ENCODE measurements at regions not wholly inside any gene's neighbourhood (a gene's known extent, or its start where the extent isn't known, plus 50 kb on each side); places are given as distances from the start of the nearest gene placed in this dataset.

- intact Hi-C loops (cut with micrococcal nuclease) = no loop called here
These were observed 363.9 kb downstream of the KCNJ3 start for GRCh38 chr2:155062250-155062921.

- intact Hi-C loops (cut with micrococcal nuclease) = no loop called here
These were observed 362.4 kb downstream of the KCNJ3 start for GRCh38 chr2:155060896-155061295.

- intact Hi-C loops (cut with micrococcal nuclease) = no loop called here
These were observed 356.2 kb downstream of the KCNJ3 start for GRCh38 chr2:155054712-155055111.

GRCh38 chr2:155043097-155043496 lies 344.6 kb downstream of the KCNJ3 start:
- intact Hi-C loops (cut with micrococcal nuclease) = no loop called here

GRCh38 chr2:155035308-155035707 lies 336.8 kb downstream of the KCNJ3 start:
- intact Hi-C loops (cut with micrococcal nuclease) = no loop called here

- intact Hi-C loops (cut with micrococcal nuclease) = no loop called here
These were observed 335.2 kb downstream of the KCNJ3 start for GRCh38 chr2:155033652-155034051.

GRCh38 chr2:155030296-155030695 lies 331.8 kb downstream of the KCNJ3 start:
- intact Hi-C loops (cut with micrococcal nuclease) = no loop called here

- intact Hi-C loops (cut with micrococcal nuclease) = no loop called here
These were observed 328.2 kb downstream of the KCNJ3 start for GRCh38 chr2:155026651-155027174.

- intact Hi-C loops (cut with micrococcal nuclease) = no loop called here
These were observed 325.2 kb downstream of the KCNJ3 start for GRCh38 chr2:155023674-155024073.

- intact Hi-C loops (cut with micrococcal nuclease) = no loop called here
These were observed 324.0 kb downstream of the KCNJ3 start for GRCh38 chr2:155022531-155022930.

- intact Hi-C loops (cut with micrococcal nuclease) = no loop called here
These were observed 323.1 kb downstream of the KCNJ3 start for GRCh38 chr2:155021618-155022017.

GRCh38 chr2:155020246-155020645 lies 321.8 kb downstream of the KCNJ3 start:
- intact Hi-C loops (cut with micrococcal nuclease) = no loop called here

GRCh38 chr2:155010925-155011324 lies 312.4 kb downstream of the KCNJ3 start:
- intact Hi-C loops (cut with micrococcal nuclease) = no loop called here

- intact Hi-C loops (cut with micrococcal nuclease) = no loop called here
These were observed 296.9 kb downstream of the KCNJ3 start for GRCh38 chr2:154995361-154995760.

- intact Hi-C loops (cut with micrococcal nuclease) = no loop called here
These were observed 294.3 kb downstream of the KCNJ3 start for GRCh38 chr2:154992826-154993225.

- intact Hi-C loops (cut with micrococcal nuclease) = no loop called here
These were observed 280.2 kb downstream of the KCNJ3 start for GRCh38 chr2:154978710-154979109.

- intact Hi-C loops (cut with micrococcal nuclease) = no loop called here
These were observed 279.7 kb downstream of the KCNJ3 start for GRCh38 chr2:154978244-154978643.

- intact Hi-C loops (cut with micrococcal nuclease) = no loop called here
These were observed 275.5 kb downstream of the KCNJ3 start for GRCh38 chr2:154974041-154974440.

- intact Hi-C loops (cut with micrococcal nuclease) = no loop called here
These were observed 265.0 kb downstream of the KCNJ3 start for GRCh38 chr2:154963511-154963910.

GRCh38 chr2:154961676-154962075 lies 263.2 kb downstream of the KCNJ3 start:
- intact Hi-C loops (cut with micrococcal nuclease) = no loop called here

GRCh38 chr2:154960802-154961583 lies 262.5 kb downstream of the KCNJ3 start:
- intact Hi-C loops (cut with micrococcal nuclease) = no loop called here

- intact Hi-C loops (cut with micrococcal nuclease) = no loop called here
These were observed 254.0 kb downstream of the KCNJ3 start for GRCh38 chr2:154952346-154952980.
